ENCODE measurements at regions not wholly inside any gene's neighbourhood (a gene's known extent, or its start where the extent isn't known, plus 50 kb on each side); places are given as distances from the start of the nearest gene placed in this dataset.

GRCh38 chr12:46459111-46459510, 86.5 kb upstream of the SLC38A2 start:
- H3K9me3 ChIP-seq = no peaks in the 10 kb centered on the region
- DNase-seq (ENCODE audit: low spot score in 2 of 2) = no peak
- H3K4me1 ChIP-seq = peaks cover 66% of the 10 kb centered on the region
- WGBS = 75% methylated on average over 4 of the region's 4 CpGs
- H3K27ac ChIP-seq = no peak overlapping the region
- H3K27me3 ChIP-seq = no peaks in the 10 kb centered on the region
- H3K4me3 ChIP-seq = no peak overlapping the region
- no peaks in the 10 kb centered on the region for H3K36me3 ChIP-seq
- no peak for TF ChIP-seq POLR2AphosphoS5 (IDR thresholded peaks at IDR 0.05)

GRCh38 chr12:46458500-46459102, 86.0 kb upstream of the SLC38A2 start:
- no peak for DNase-seq (ENCODE audit: low spot score in 2 of 2)
- TF ChIP-seq POLR2A (IDR thresholded peaks at IDR 0.05) (no peak), CTCF (IDR thresholded peaks at IDR 0.05) (no peak), EP300 (IDR thresholded peaks at IDR 0.05) (no peak), POLR2AphosphoS5 (IDR thresholded peaks at IDR 0.05) (no peak)
- Histone ChIP-seq H3K27ac (no peak overlapping the region), H3K4me1 (peaks cover 70% of the 10 kb centered on the region), H3K9me3 (no peaks in the 10 kb centered on the region), H3K27me3 (no peaks in the 10 kb centered on the region), H3K36me3 (no peaks in the 10 kb centered on the region), H3K4me3 (no peak overlapping the region)
- 91% methylated on average over 3 of the region's 3 CpGs for WGBS

GRCh38 chr12:46457958-46458357, 85.4 kb upstream of the SLC38A2 start:
- Histone ChIP-seq H3K9me3 (no peaks in the 10 kb centered on the region), H3K36me3 (no peaks in the 10 kb centered on the region), H3K4me1 (peaks cover 69% of the 10 kb centered on the region), H3K4me3 (no peak overlapping the region), H3K27ac (no peak overlapping the region), H3K27me3 (no peaks in the 10 kb centered on the region)
- TF ChIP-seq EP300 (IDR thresholded peaks at IDR 0.05) (no peak), POLR2AphosphoS5 (IDR thresholded peaks at IDR 0.05) (no peak), POLR2A (IDR thresholded peaks at IDR 0.05) (no peak)
- 96% methylated on average over 2 of the region's 2 CpGs for WGBS
- no peak for DNase-seq (ENCODE audit: low spot score in 2 of 2)

- Histone ChIP-seq H3K27me3 (no peaks in the 10 kb centered on the region), H3K36me3 (no peaks in the 10 kb centered on the region), H3K27ac (peak overlapping the region; percentile 60), H3K4me3 (no peak overlapping the region), H3K4me1 (peaks cover 61% of the 10 kb centered on the region), H3K9me3 (no peaks in the 10 kb centered on the region)
- DNase-seq (ENCODE audit: low spot score in 2 of 2) = no peak
- WGBS = 75% methylated on average over 5 of the region's 5 CpGs
- TF ChIP-seq POLR2AphosphoS5 (IDR thresholded peaks at IDR 0.05) (no peak), EP300 (IDR thresholded peaks at IDR 0.05) (no peak), CTCF (IDR thresholded peaks at IDR 0.05) (no peak), POLR2A (IDR thresholded peaks at IDR 0.05) (no peak)
Measured at GRCh38 chr12:46456356-46457334, 84.1 kb upstream of the SLC38A2 start.

- no peaks in the 10 kb centered on the region for H3K36me3 ChIP-seq
- no peak overlapping the region for H3K4me3 ChIP-seq
- H3K9me3 ChIP-seq = no peaks in the 10 kb centered on the region
- peak overlapping the region; percentile 60 for H3K27ac ChIP-seq
- H3K27me3 ChIP-seq = no peaks in the 10 kb centered on the region
- H3K4me1 ChIP-seq = peaks cover 61% of the 10 kb centered on the region
- no peak for TF ChIP-seq EP300 (IDR thresholded peaks at IDR 0.05)
- no peak for TF ChIP-seq CTCF (IDR thresholded peaks at IDR 0.05)
- no peak for TF ChIP-seq POLR2A (IDR thresholded peaks at IDR 0.05)
- no peak for TF ChIP-seq POLR2AphosphoS5 (IDR thresholded peaks at IDR 0.05)
- no peak for DNase-seq (ENCODE audit: low spot score in 2 of 2)
- 81% methylated on average over 1 of the region's 1 CpG for WGBS
Measured at GRCh38 chr12:46455648-46456352, 83.2 kb upstream of the SLC38A2 start.

- Histone ChIP-seq H3K4me3 (no peak overlapping the region), H3K4me1 (peaks cover 61% of the 10 kb centered on the region), H3K27ac (no peak overlapping the region), H3K9me3 (no peaks in the 10 kb centered on the region), H3K36me3 (no peaks in the 10 kb centered on the region), H3K27me3 (no peaks in the 10 kb centered on the region)
- TF ChIP-seq EP300 (IDR thresholded peaks at IDR 0.05) (no peak), POLR2AphosphoS5 (IDR thresholded peaks at IDR 0.05) (no peak), CTCF (IDR thresholded peaks at IDR 0.05) (no peak), POLR2A (IDR thresholded peaks at IDR 0.05) (no peak)
- DNase-seq (ENCODE audit: low spot score in 2 of 2) = no peak
- 88% methylated on average over 1 of the region's 1 CpG for WGBS
Measured at GRCh38 chr12:46454981-46455380, 82.4 kb upstream of the SLC38A2 start.
